ENCODE measurements at regions not wholly inside any gene's neighbourhood (a gene's known extent, or its start where the extent isn't known, plus 50 kb on each side); places are given as distances from the start of the nearest gene placed in this dataset.
"Not testable (repeated sequence)": the region's sequence is repeated elsewhere in the genome, so short reads cannot be mapped to it uniquely, and the experiment has no call there.

DNA sequence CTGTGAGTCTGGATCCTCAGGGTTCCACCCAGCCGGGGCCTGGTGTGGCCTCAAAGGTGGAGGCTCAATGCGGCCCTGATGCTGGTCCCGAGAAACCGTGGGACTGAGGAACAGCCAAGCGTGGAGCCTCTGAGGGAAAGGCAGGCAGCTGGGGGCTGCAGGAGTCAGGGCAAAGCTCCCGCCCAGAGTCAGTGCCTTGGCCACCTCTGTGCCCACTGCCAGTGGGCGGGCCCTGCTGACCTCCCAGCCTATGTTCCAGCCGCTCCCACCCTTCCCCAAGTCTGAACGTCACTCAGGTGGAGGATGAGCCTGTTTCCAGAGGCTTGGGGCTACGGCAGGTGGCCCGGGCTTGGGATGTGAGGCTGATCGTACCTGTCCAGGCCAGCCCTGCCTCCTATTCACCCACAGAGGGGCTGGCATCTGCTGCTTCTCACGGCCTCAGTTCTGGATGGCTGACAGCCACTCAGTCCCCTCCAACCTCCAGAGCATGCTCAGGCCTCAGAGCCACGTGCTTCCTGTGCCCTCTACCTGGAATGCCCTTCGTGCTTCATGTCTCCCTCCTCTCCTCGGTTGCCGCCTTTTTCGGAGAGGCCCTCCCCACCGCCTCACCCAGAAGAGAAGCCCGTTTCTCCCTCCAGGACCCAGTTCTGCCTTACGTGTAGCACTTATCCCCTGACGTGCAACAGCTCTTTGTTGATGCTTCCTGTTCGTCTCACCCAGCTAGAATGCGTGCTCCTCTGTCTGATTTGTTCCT, 94.1 kb upstream of the LRPAP1 start:
- H3K27ac ChIP-seq (ENCODE audit: low read depth, low read length); H3K27me3 ChIP-seq (ENCODE audit: control insufficient read depth in 1 of 2, insufficient read depth in 2 of 2, low read length in 2 of 2); H3K4me3 ChIP-seq (ENCODE audit: low read depth in 1 of 2, low read length in 2 of 2); H3K36me3 ChIP-seq (ENCODE audit: control insufficient read depth in 1 of 2, insufficient read depth in 2 of 2, low read length in 2 of 2); H3K9me3 ChIP-seq (ENCODE audit: control insufficient read depth in 1 of 2, low read length in 2 of 2); H3K9ac ChIP-seq (ENCODE audit: low read depth in 1 of 2, low read length in 2 of 2); H3K4me1 ChIP-seq (ENCODE audit: control insufficient read depth in 1 of 2, insufficient read depth in 2 of 2, low read length in 2 of 2): not testable (repeated sequence)

DNA sequence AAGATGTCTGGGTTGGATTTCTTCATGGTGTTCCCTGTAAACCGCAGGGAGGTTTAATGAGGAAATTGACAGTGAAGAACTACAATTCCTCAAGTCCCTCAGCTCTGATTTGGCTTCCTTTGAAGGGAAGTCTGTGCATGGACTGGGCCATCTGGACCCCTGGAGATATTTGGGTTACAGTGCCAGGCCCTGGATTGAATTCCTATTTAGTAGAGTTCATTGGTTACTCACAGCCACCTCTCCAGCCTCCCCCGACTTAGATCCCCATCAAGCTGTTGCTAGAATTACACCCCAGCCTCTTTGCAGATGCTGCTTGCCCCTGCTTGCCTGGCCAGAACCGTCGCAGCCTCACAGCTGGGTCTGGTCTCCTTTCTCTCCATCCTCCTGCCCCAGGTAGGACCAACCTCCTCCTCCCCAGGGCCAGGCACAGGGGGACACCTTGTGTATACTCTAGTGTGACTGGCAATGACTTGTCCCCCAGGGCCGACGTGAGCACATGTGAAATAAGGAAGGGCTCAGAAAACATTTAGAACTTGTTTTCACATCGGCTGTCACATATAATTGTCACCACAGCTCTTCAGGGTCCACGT, 93.2 kb upstream of the LRPAP1 start:
- not testable (repeated sequence) for H3K36me3 ChIP-seq (ENCODE audit: control insufficient read depth in 1 of 2, insufficient read depth in 2 of 2, low read length in 2 of 2); H3K9me3 ChIP-seq (ENCODE audit: control insufficient read depth in 1 of 2, low read length in 2 of 2); H3K27me3 ChIP-seq (ENCODE audit: control insufficient read depth in 1 of 2, insufficient read depth in 2 of 2, low read length in 2 of 2); H3K4me3 ChIP-seq (ENCODE audit: low read depth in 1 of 2, low read length in 2 of 2); H3K9ac ChIP-seq (ENCODE audit: low read depth in 1 of 2, low read length in 2 of 2); H3K4me1 ChIP-seq (ENCODE audit: control insufficient read depth in 1 of 2, insufficient read depth in 2 of 2, low read length in 2 of 2); H3K27ac ChIP-seq (ENCODE audit: low read depth, low read length)

- not testable (repeated sequence) for H3K4me1 ChIP-seq (ENCODE audit: control insufficient read depth in 1 of 2, insufficient read depth in 2 of 2, low read length in 2 of 2); H3K27ac ChIP-seq (ENCODE audit: low read depth, low read length); H3K9me3 ChIP-seq (ENCODE audit: control insufficient read depth in 1 of 2, low read length in 2 of 2); H3K4me3 ChIP-seq (ENCODE audit: low read depth in 1 of 2, low read length in 2 of 2); H3K36me3 ChIP-seq (ENCODE audit: control insufficient read depth in 1 of 2, insufficient read depth in 2 of 2, low read length in 2 of 2); H3K27me3 ChIP-seq (ENCODE audit: control insufficient read depth in 1 of 2, insufficient read depth in 2 of 2, low read length in 2 of 2); H3K9ac ChIP-seq (ENCODE audit: low read depth in 1 of 2, low read length in 2 of 2)
These were observed 91.6 kb upstream of the LRPAP1 start for GRCh38 chr4:3623809-3624329.

GRCh38 chr4:3623106-3623505, 90.9 kb upstream of the LRPAP1 start:
- Histone ChIP-seq H3K36me3 (ENCODE audit: control insufficient read depth in 1 of 2, insufficient read depth in 2 of 2, low read length in 2 of 2) (no peaks in the 10 kb centered on the region), H3K9ac (ENCODE audit: low read depth in 1 of 2, low read length in 2 of 2) (no peak overlapping the region), H3K27ac (ENCODE audit: low read depth, low read length) (no peak overlapping the region), H3K4me3 (ENCODE audit: low read depth in 1 of 2, low read length in 2 of 2) (no peak overlapping the region), H3K27me3 (ENCODE audit: control insufficient read depth in 1 of 2, insufficient read depth in 2 of 2, low read length in 2 of 2) (no peaks in the 10 kb centered on the region), H3K4me1 (ENCODE audit: control insufficient read depth in 1 of 2, insufficient read depth in 2 of 2, low read length in 2 of 2) (no peaks in the 10 kb centered on the region), H3K9me3 (ENCODE audit: control insufficient read depth in 1 of 2, low read length in 2 of 2) (no peaks in the 10 kb centered on the region)

GRCh38 chr4:3620365-3620764, 88.1 kb upstream of the LRPAP1 start:
- not testable (repeated sequence) for H3K9ac ChIP-seq (ENCODE audit: low read depth in 1 of 2, low read length in 2 of 2); H3K4me1 ChIP-seq (ENCODE audit: control insufficient read depth in 1 of 2, insufficient read depth in 2 of 2, low read length in 2 of 2); H3K27me3 ChIP-seq (ENCODE audit: control insufficient read depth in 1 of 2, insufficient read depth in 2 of 2, low read length in 2 of 2); H3K27ac ChIP-seq (ENCODE audit: low read depth, low read length); H3K36me3 ChIP-seq (ENCODE audit: control insufficient read depth in 1 of 2, insufficient read depth in 2 of 2, low read length in 2 of 2); H3K9me3 ChIP-seq (ENCODE audit: control insufficient read depth in 1 of 2, low read length in 2 of 2)
- peak overlapping the region in 1 of 2 donors; percentile 6 for H3K4me3 ChIP-seq (ENCODE audit: low read depth in 1 of 2, low read length in 2 of 2)

DNA sequence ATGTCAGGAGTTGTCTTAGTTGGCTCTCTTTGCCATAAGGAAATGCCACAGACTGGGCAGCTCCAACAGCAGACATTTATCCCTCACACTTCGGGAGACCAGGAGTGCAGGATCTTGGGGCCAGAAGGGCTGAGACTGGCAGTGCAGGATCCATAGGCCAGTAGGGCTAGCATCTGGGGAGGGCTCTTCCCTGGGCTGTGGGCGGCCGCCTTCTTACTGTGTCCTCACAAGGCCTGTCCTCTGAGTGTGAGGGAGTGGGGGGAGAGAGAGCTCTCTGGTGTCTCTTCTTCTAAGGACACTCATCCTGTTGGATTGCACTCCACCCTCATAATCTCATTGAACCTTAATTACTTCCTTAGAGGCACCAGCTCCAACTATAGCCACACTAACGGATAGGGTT, 87.5 kb upstream of the LRPAP1 start:
- H3K27me3 ChIP-seq (ENCODE audit: control insufficient read depth in 1 of 2, insufficient read depth in 2 of 2, low read length in 2 of 2); H3K9me3 ChIP-seq (ENCODE audit: control insufficient read depth in 1 of 2, low read length in 2 of 2); H3K4me3 ChIP-seq (ENCODE audit: low read depth in 1 of 2, low read length in 2 of 2); H3K4me1 ChIP-seq (ENCODE audit: control insufficient read depth in 1 of 2, insufficient read depth in 2 of 2, low read length in 2 of 2); H3K36me3 ChIP-seq (ENCODE audit: control insufficient read depth in 1 of 2, insufficient read depth in 2 of 2, low read length in 2 of 2); H3K9ac ChIP-seq (ENCODE audit: low read depth in 1 of 2, low read length in 2 of 2); H3K27ac ChIP-seq (ENCODE audit: low read depth, low read length): not testable (repeated sequence)

- not testable (repeated sequence) for H3K4me1 ChIP-seq (ENCODE audit: control insufficient read depth in 1 of 2, insufficient read depth in 2 of 2, low read length in 2 of 2)
These were observed 86.1 kb upstream of the LRPAP1 start for GRCh38 chr4:3618341-3618740.

GRCh38 chr4:3615386-3616286, 83.4 kb upstream of the LRPAP1 start:
- no peaks in the 10 kb centered on the region for H3K27me3 ChIP-seq (ENCODE audit: control insufficient read depth in 1 of 2, insufficient read depth in 2 of 2, low read length in 2 of 2)
- H3K36me3 ChIP-seq (ENCODE audit: control insufficient read depth in 1 of 2, insufficient read depth in 2 of 2, low read length in 2 of 2): no peaks in the 10 kb centered on the region
- peaks cover 0 to 4% of the 10 kb centered on the region in 2 donors for H3K9me3 ChIP-seq (ENCODE audit: control insufficient read depth in 1 of 2, low read length in 2 of 2)
- no peak overlapping the region for H3K4me3 ChIP-seq (ENCODE audit: low read depth in 1 of 2, low read length in 2 of 2)
- H3K27ac ChIP-seq (ENCODE audit: low read depth, low read length): no peak overlapping the region
- H3K9ac ChIP-seq (ENCODE audit: low read depth in 1 of 2, low read length in 2 of 2): no peak overlapping the region
- H3K4me1 ChIP-seq (ENCODE audit: control insufficient read depth in 1 of 2, insufficient read depth in 2 of 2, low read length in 2 of 2): peaks cover 0 to 6% of the 10 kb centered on the region in 2 donors

More at GRCh38 chr4:3618341-3618740, 86.1 kb upstream of the LRPAP1 start:
- not testable (repeated sequence) for H3K9ac ChIP-seq (ENCODE audit: low read depth in 1 of 2, low read length in 2 of 2); H3K27me3 ChIP-seq (ENCODE audit: control insufficient read depth in 1 of 2, insufficient read depth in 2 of 2, low read length in 2 of 2); H3K27ac ChIP-seq (ENCODE audit: low read depth, low read length); H3K36me3 ChIP-seq (ENCODE audit: control insufficient read depth in 1 of 2, insufficient read depth in 2 of 2, low read length in 2 of 2); H3K4me3 ChIP-seq (ENCODE audit: low read depth in 1 of 2, low read length in 2 of 2); H3K9me3 ChIP-seq (ENCODE audit: control insufficient read depth in 1 of 2, low read length in 2 of 2)

DNA sequence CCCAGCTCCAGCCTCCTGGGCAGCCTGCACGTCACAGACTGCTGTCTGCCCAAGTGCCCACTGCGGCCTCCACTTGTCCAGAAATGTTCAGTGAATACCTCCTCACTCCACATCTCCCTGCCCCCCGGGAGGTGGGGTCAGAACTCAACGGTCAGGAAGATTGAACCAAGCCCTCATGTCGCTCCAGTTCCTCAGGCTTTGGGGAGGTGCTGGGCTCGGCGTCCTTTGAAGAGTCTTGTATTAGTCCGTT, 82.4 kb upstream of the LRPAP1 start:
- Histone ChIP-seq H3K36me3 (ENCODE audit: control insufficient read depth in 1 of 2, insufficient read depth in 2 of 2, low read length in 2 of 2) (no peaks in the 10 kb centered on the region), H3K4me1 (ENCODE audit: control insufficient read depth in 1 of 2, insufficient read depth in 2 of 2, low read length in 2 of 2) (peaks cover 0 to 6% of the 10 kb centered on the region in 2 donors), H3K27me3 (ENCODE audit: control insufficient read depth in 1 of 2, insufficient read depth in 2 of 2, low read length in 2 of 2) (no peaks in the 10 kb centered on the region), H3K9me3 (ENCODE audit: control insufficient read depth in 1 of 2, low read length in 2 of 2) (peaks cover 0 to 4% of the 10 kb centered on the region in 2 donors), H3K4me3 (ENCODE audit: low read depth in 1 of 2, low read length in 2 of 2) (no peak overlapping the region), H3K9ac (ENCODE audit: low read depth in 1 of 2, low read length in 2 of 2) (no peak overlapping the region), H3K27ac (ENCODE audit: low read depth, low read length) (no peak overlapping the region)

Measured in duodenal mucosa (tissue), 2 donors.